Loucy (cell line): ENCODE measurements at regions not wholly inside any gene's neighbourhood (a gene's known extent, or its start where the extent isn't known, plus 50 kb on each side); places are given as distances from the start of the nearest gene placed in this dataset.

Experiments
- H2AFZ ChIP-seq: fragments of 200-600 bp; sonication (generic); 2 replicates; pipeline ENCODE4 v1.6.0; 2016; ENCODE audit warnings: antibody characterized with exemption, mild to moderate bottlenecking, low read length, moderate library complexity
- H3F3A ChIP-seq: fragments of 200-600 bp; 2 replicates; pipeline ENCODE4 v1.6.0; 2016; ENCODE audit warnings: antibody characterized with exemption, low read depth, mild to moderate bottlenecking
- H3K27me3 ChIP-seq: fragments of 200-600 bp; sonication (generic); 2 replicates; pipeline ENCODE4 v1.6.1; 2014; ENCODE audit warnings: low read length, mild to moderate bottlenecking; ENCODE audit not compliant: insufficient read depth, poor library complexity, severe bottlenecking
- H3K36me3 ChIP-seq: fragments of 200-600 bp; sonication (generic); 2 replicates; pipeline ENCODE4 v1.6.1; 2016; ENCODE audit warnings: low read length; ENCODE audit not compliant: insufficient read depth
- H3K4me1 ChIP-seq: fragments of 200-600 bp; sonication (generic); 2 replicates; pipeline ENCODE4 v1.5.1; 2014; ENCODE audit warnings: low read length, mild to moderate bottlenecking; ENCODE audit not compliant: insufficient read depth, poor library complexity, severe bottlenecking
- H3K4me2 ChIP-seq: fragments of 200-600 bp; sonication (generic); 2 replicates; pipeline ENCODE4 v1.6.0; 2014; ENCODE audit warnings: antibody characterized with exemption, low read length, low read depth, mild to moderate bottlenecking; ENCODE audit not compliant: poor library complexity, severe bottlenecking
- H3K4me3 ChIP-seq: fragments of 200-600 bp; sonication (generic); 2 replicates; pipeline ENCODE4 v1.5.1; 2014; ENCODE audit warnings: low read length, mild to moderate bottlenecking, mixed read lengths; ENCODE audit not compliant: poor library complexity, severe bottlenecking
- H3K79me2 ChIP-seq: fragments of 200-600 bp; sonication (generic); 2 replicates; pipeline ENCODE4 v1.6.1; 2014; ENCODE audit warnings: low read length; ENCODE audit not compliant: insufficient read depth
- H3K9ac ChIP-seq: fragments of 200-600 bp; sonication (generic); 2 replicates; pipeline ENCODE4 v1.6.0; 2014; ENCODE audit warnings: mild to moderate bottlenecking, low read depth, low read length, moderate library complexity; ENCODE audit not compliant: poor library complexity, severe bottlenecking
- H3K9me2 ChIP-seq: fragments of 200-600 bp; sonication (generic); replicated peaks from 2 replicates; pipeline ENCODE4 v1.6.1; 2016; ENCODE audit warnings: low read depth, low read length, mixed read lengths
- H3K9me3 ChIP-seq: fragments of 200-600 bp; sonication (generic); 2 replicates; pipeline ENCODE4 v1.6.1; 2014; ENCODE audit warnings: mild to moderate bottlenecking, antibody characterized with exemption, low read length, low read depth; ENCODE audit not compliant: insufficient read depth
- H4K20me1 ChIP-seq: fragments of 200-600 bp; sonication (generic); 2 replicates; pipeline ENCODE4 v1.6.0; 2014; ENCODE audit warnings: antibody characterized with exemption, low read length, mild to moderate bottlenecking; ENCODE audit not compliant: insufficient read depth, poor library complexity, severe bottlenecking
- EZH2phosphoT487 ChIP-seq: fragments of 200-600 bp; IDR thresholded peaks from 2 replicates; pipeline ENCODE4 v1.6.1; 2018; ENCODE audit warnings: antibody characterized with exemption, mild to moderate bottlenecking, moderate library complexity, borderline replicate concordance
- TF ChIP-seq, protein P1 (sequence below): fragments of 200-600 bp; sonication (generic); conservative IDR thresholded peaks from 2 replicates; pipeline ENCODE4 v1.5.1; 2014; ENCODE audit warnings: mild to moderate bottlenecking, antibody characterized with exemption, low read length

DNA sequence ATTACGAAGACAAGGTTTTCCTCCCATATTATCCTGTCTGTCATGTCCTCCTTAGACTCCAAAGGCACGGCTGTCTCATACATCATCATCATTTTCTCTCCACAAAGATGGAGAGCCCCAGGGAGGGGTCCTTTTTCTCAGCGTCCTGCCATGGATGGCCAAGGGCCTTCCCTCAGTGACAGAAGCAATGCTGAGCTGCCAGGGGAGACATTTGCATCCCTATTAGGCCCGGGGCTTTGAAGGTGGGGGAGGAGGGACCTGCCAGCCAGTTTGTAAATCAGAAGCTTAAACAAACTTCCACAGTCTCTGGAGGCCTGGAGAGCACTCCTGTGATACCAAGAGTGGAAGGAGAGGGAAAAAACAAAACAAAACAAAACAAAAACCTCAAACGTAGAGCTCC, 112.4 kb upstream of the ADO start:
- no peaks in the 10 kb centered on the region for H3K9me2 ChIP-seq
- TF ChIP-seq EZH2phosphoT487 = no peak
- TF ChIP-seq, protein P1, sequence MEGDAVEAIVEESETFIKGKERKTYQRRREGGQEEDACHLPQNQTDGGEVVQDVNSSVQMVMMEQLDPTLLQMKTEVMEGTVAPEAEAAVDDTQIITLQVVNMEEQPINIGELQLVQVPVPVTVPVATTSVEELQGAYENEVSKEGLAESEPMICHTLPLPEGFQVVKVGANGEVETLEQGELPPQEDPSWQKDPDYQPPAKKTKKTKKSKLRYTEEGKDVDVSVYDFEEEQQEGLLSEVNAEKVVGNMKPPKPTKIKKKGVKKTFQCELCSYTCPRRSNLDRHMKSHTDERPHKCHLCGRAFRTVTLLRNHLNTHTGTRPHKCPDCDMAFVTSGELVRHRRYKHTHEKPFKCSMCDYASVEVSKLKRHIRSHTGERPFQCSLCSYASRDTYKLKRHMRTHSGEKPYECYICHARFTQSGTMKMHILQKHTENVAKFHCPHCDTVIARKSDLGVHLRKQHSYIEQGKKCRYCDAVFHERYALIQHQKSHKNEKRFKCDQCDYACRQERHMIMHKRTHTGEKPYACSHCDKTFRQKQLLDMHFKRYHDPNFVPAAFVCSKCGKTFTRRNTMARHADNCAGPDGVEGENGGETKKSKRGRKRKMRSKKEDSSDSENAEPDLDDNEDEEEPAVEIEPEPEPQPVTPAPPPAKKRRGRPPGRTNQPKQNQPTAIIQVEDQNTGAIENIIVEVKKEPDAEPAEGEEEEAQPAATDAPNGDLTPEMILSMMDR = no peak
- H3K9me3 ChIP-seq = no peaks in the 10 kb centered on the region
- no peak overlapping the region for H2AFZ ChIP-seq
- no peaks in the 10 kb centered on the region for H4K20me1 ChIP-seq
- H3K27me3 ChIP-seq = no peaks in the 10 kb centered on the region
- H3K9ac ChIP-seq = no peak overlapping the region
- no peaks in the 10 kb centered on the region for H3K79me2 ChIP-seq
- H3K4me2 ChIP-seq = no peak overlapping the region
- H3F3A ChIP-seq = no peaks in the 10 kb centered on the region
- no peaks in the 10 kb centered on the region for H3K4me1 ChIP-seq
- no peak overlapping the region for H3K4me3 ChIP-seq
- no peaks in the 10 kb centered on the region for H3K36me3 ChIP-seq

DNA sequence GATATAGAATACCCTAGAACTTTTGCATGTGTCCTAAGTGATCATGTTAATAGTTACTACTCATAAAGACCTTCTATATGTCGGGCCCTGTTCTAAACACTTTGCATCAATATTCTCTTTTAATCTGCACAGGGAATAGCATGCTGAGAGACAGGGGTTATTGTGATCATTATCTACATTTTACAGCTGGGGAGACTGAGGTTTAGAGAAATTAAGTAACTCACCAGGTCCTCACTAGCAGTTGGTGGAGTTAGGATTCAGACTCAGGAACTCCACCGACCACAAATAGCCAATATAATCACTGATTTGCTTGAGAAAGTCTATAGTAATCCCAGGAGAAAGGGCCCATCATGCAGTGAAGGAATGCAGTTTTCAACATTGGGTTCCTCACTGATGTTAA, 111.2 kb upstream of the ADO start:
- TF ChIP-seq, protein P1 = no peak
- no peak for TF ChIP-seq EZH2phosphoT487
- Histone ChIP-seq H3K9ac (no peak overlapping the region), H3K79me2 (no peaks in the 10 kb centered on the region), H3K9me2 (no peaks in the 10 kb centered on the region), H3K36me3 (no peaks in the 10 kb centered on the region), H4K20me1 (no peaks in the 10 kb centered on the region), H3K27me3 (no peaks in the 10 kb centered on the region), H3K4me3 (no peak overlapping the region), H3F3A (no peaks in the 10 kb centered on the region), H3K4me1 (no peaks in the 10 kb centered on the region), H3K9me3 (no peaks in the 10 kb centered on the region), H3K4me2 (no peak overlapping the region), H2AFZ (no peak overlapping the region)

DNA sequence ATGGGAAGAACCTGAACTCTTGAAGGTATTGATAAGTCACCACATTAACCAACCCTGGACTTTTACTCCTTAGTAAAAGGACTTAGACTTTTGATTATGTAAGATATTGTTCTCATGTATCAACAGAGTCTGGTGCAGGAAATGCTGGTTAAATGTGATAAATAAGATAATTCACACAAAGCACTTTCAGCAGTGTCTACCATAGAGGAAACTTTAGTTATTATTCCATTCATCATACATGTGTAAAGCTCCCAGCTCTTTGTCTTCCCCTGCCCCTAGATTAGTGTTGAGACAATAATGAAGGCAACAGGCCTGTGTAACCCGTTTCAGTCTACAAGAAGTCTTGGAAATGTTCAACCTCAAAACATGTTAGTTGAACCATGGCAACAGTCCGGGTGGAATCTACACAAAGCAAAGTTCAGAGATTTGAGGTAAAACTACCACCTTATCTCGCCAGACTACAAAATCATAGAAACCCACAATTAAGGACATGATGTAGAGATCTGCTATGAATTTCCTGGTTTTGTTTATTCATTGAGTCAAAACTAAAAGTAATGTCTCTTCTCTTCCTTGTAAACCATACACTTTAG, 109.9 kb upstream of the ADO start:
- Histone ChIP-seq H3K79me2 (no peaks in the 10 kb centered on the region), H3K27me3 (no peaks in the 10 kb centered on the region), H3K4me2 (no peak overlapping the region), H3K4me1 (no peaks in the 10 kb centered on the region), H3F3A (no peaks in the 10 kb centered on the region), H2AFZ (no peak overlapping the region), H3K9me3 (no peaks in the 10 kb centered on the region), H3K9ac (no peak overlapping the region), H4K20me1 (no peaks in the 10 kb centered on the region), H3K9me2 (no peaks in the 10 kb centered on the region), H3K4me3 (no peak overlapping the region), H3K36me3 (no peaks in the 10 kb centered on the region)
- TF ChIP-seq EZH2phosphoT487 = no peak
- TF ChIP-seq, protein P1 = no peak
